OCI-LY3 (cell line): ENCODE measurements at regions not wholly inside any gene's neighbourhood (a gene's known extent, or its start where the extent isn't known, plus 50 kb on each side); places are given as distances from the start of the nearest gene placed in this dataset.

ENCODE experiments used
- CTCF ChIP-seq: fragments of 200-600, 300-600 bp; sonication (generic); IDR thresholded peaks from 2 replicates; pipeline ENCODE4 v1.5.1; 2014; ENCODE audit warnings: antibody characterized with exemption, low read length, low read depth
- EZH2phosphoT487 ChIP-seq: fragments of 200-600 bp; shearing (Covaris generic); IDR thresholded peaks from 2 replicates; pipeline ENCODE4 v1.6.1; 2018; ENCODE audit warnings: antibody characterized with exemption, mixed run types, low read depth

DNA sequence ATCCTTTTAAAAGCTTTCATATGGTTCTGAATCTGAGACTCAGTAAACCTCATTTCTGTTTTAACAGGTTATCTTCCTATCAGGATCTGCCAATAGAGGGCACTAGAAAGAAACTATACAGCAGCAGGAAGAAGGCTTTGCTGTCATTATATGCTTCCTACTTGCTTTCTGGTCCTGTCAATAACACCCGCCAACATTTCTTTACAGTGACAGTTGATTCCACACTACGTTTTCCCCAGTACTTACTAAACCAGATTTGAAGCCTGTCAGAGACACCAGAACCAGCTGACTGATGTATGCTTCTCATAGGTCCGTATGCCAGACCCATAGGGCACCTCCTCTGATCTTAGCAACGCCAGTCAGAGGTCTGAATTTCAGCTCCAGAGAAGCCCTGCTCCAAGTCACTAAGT is 341.0 kb upstream of the NEGR1 start:
- TF ChIP-seq CTCF (peak; percentile 68), EZH2phosphoT487 (no peak)
